Stimulated activated naive CD8-positive, alpha-beta T cell treated with anti-CD3 and anti-CD28 coated beads, Interleukin-15, amount 100 ng/mL, for 72 hours (primary cell): ENCODE measurements at regions not wholly inside any gene's neighbourhood (a gene's known extent, or its start where the extent isn't known, plus 50 kb on each side); places are given as distances from the start of the nearest gene placed in this dataset.

Experiments used
- ATAC-seq: fragments of 150-1000 bp; cut with Tn5 transposase; 2 replicates; pipeline ENCODE4 v1.10.0; 2021; ENCODE audit warnings: mild to moderate bottlenecking, moderate library complexity
- DNase-seq, 2 donors: peaks; one replicate each; pipeline ENCODE4 v3.0.0; 2021 to 2022
- H3K27ac Mint-ChIP-seq, 2 donors: one replicate each; pipeline ENCODE4 v1.8.0; 2022; ENCODE audit warnings: mild to moderate bottlenecking in 2 of 2, mixed read lengths in 2 of 2, moderate library complexity in 2 of 2
- H3K27me3 Mint-ChIP-seq: one replicate; pipeline ENCODE4 v1.8.0; 2022; ENCODE audit warnings: mixed read lengths
- H3K4me1 Mint-ChIP-seq: one replicate; pipeline ENCODE4 v1.8.0; 2022; ENCODE audit warnings: mild to moderate bottlenecking, mixed read lengths
- H3K4me3 Mint-ChIP-seq, 2 donors: one replicate each; pipeline ENCODE4 v1.8.0; 2022; ENCODE audit warnings: mild to moderate bottlenecking in 2 of 2, mixed read lengths in 2 of 2, moderate library complexity in 1 of 2
- H3K9me3 Mint-ChIP-seq, 2 donors: one replicate each; pipeline ENCODE4 v1.8.0; 2022; ENCODE audit warnings: mixed read lengths in 2 of 2

GRCh38 chr3:107870096-107870495 is 220.7 kb downstream of the CD47 start:
- Mint-ChIP-seq H3K4me1 (peaks cover 10% of the 10 kb centered on the region), H3K4me3 (peak overlapping the region in 1 of 2 donors; percentile 38), H3K27me3 (peaks cover 21% of the 10 kb centered on the region), H3K9me3 (peaks cover 0 to 11% of the 10 kb centered on the region in 2 donors), H3K27ac (no peak overlapping the region)
- DNase-seq (no peak), ATAC-seq (peak; percentile 54)

- Mint-ChIP-seq H3K4me1 (peaks cover 10% of the 10 kb centered on the region), H3K27me3 (peaks cover 22% of the 10 kb centered on the region), H3K27ac (no peak overlapping the region), H3K9me3 (peaks cover 0 to 11% of the 10 kb centered on the region in 2 donors), H3K4me3 (no peak overlapping the region)
- DNase-seq (no peak), ATAC-seq (no peak)
Observed at GRCh38 chr3:107868449-107868848, 222.4 kb downstream of the CD47 start.

- Mint-ChIP-seq H3K27me3 (peaks cover 11% of the 10 kb centered on the region), H3K4me1 (peaks cover 7% of the 10 kb centered on the region), H3K4me3 (no peak overlapping the region), H3K9me3 (no peaks in the 10 kb centered on the region), H3K27ac (no peak overlapping the region)
- ATAC-seq (no peak), DNase-seq (no peak)
Observed at GRCh38 chr3:107861904-107862303, 228.9 kb downstream of the CD47 start.

- peaks cover 7% of the 10 kb centered on the region for H3K4me1 Mint-ChIP-seq
- no peak overlapping the region for H3K27ac Mint-ChIP-seq
- no peaks in the 10 kb centered on the region for H3K9me3 Mint-ChIP-seq
- peaks cover 11% of the 10 kb centered on the region for H3K27me3 Mint-ChIP-seq
- H3K4me3 Mint-ChIP-seq = no peak overlapping the region
- ATAC-seq (no peak), DNase-seq (no peak)
Observed at GRCh38 chr3:107861422-107861821, 229.4 kb downstream of the CD47 start.
